IPS-NIHi7 (cell line): ENCODE measurements at regions not wholly inside any gene's neighbourhood (a gene's known extent, or its start where the extent isn't known, plus 50 kb on each side); places are given as distances from the start of the nearest gene placed in this dataset.

Experiments
- DNase-seq: peaks from one replicate; pipeline ENCODE4 v3.0.0; 2012; ENCODE audit warnings: mixed read lengths; ENCODE audit errors: extremely low spot score

- DNase-seq, result no peak
Measured at GRCh38 chr5:125597338-125597737, 825.9 kb upstream of the GRAMD2B start.

- no peak for DNase-seq
Measured at GRCh38 chr5:125600559-125600958, 822.6 kb upstream of the GRAMD2B start.

- no peak for DNase-seq
Measured at GRCh38 chr5:125602184-125602583, 821.0 kb upstream of the GRAMD2B start.

GRCh38 chr5:125603321-125603720, 819.9 kb upstream of the GRAMD2B start:
- DNase-seq, result no peak

GRCh38 chr5:125604104-125604503, 819.1 kb upstream of the GRAMD2B start:
- DNase-seq, result no peak

- no peak for DNase-seq
Measured at GRCh38 chr5:125607018-125607417, 816.2 kb upstream of the GRAMD2B start.

GRCh38 chr5:125609011-125609410, 814.2 kb upstream of the GRAMD2B start:
- DNase-seq, result no peak

- no peak for DNase-seq
Measured at GRCh38 chr5:125610892-125611291, 812.3 kb upstream of the GRAMD2B start.

- no peak for DNase-seq
Measured at GRCh38 chr5:125611541-125611940, 811.7 kb upstream of the GRAMD2B start.

- no peak for DNase-seq
Measured at GRCh38 chr5:125612181-125612721, 811.0 kb upstream of the GRAMD2B start.

GRCh38 chr5:125612776-125613175, 810.4 kb upstream of the GRAMD2B start:
- DNase-seq, result no peak

- DNase-seq, result no peak
Measured at GRCh38 chr5:125630237-125630636, 793.0 kb upstream of the GRAMD2B start.

- DNase-seq, result no peak
Measured at GRCh38 chr5:125633523-125633922, 789.7 kb upstream of the GRAMD2B start.

- DNase-seq, result no peak
Measured at GRCh38 chr5:125634216-125634835, 788.9 kb upstream of the GRAMD2B start.

GRCh38 chr5:125639858-125640257, 783.4 kb upstream of the GRAMD2B start:
- no peak for DNase-seq

GRCh38 chr5:125652761-125653160, 770.4 kb upstream of the GRAMD2B start:
- DNase-seq, result no peak

GRCh38 chr5:125654392-125654791, 768.8 kb upstream of the GRAMD2B start:
- DNase-seq, result no peak

GRCh38 chr5:125655156-125655555, 768.1 kb upstream of the GRAMD2B start:
- no peak for DNase-seq

- no peak for DNase-seq
Measured at GRCh38 chr5:125657936-125658335, 765.3 kb upstream of the GRAMD2B start.

GRCh38 chr5:125659316-125660023, 763.7 kb upstream of the GRAMD2B start:
- DNase-seq, result no peak

GRCh38 chr5:125660231-125660895, 762.8 kb upstream of the GRAMD2B start:
- no peak for DNase-seq

GRCh38 chr5:125661584-125661983, 761.6 kb upstream of the GRAMD2B start:
- DNase-seq, result no peak

- DNase-seq, result peak; percentile 51
Measured at GRCh38 chr5:125668884-125669283, 754.3 kb upstream of the GRAMD2B start.
